HG03095 (cell line): ENCODE measurements at regions not wholly inside any gene's neighbourhood (a gene's known extent, or its start where the extent isn't known, plus 50 kb on each side); places are given as distances from the start of the nearest gene placed in this dataset.

ENCODE experiments used
- ATAC-seq: cut with Tn5 transposase; IDR thresholded peaks from one replicate; pipeline ENCODE4 v1.9.1; 2021; ENCODE audit warnings: moderate library complexity; ENCODE audit not compliant: unreplicated experiment

DNA sequence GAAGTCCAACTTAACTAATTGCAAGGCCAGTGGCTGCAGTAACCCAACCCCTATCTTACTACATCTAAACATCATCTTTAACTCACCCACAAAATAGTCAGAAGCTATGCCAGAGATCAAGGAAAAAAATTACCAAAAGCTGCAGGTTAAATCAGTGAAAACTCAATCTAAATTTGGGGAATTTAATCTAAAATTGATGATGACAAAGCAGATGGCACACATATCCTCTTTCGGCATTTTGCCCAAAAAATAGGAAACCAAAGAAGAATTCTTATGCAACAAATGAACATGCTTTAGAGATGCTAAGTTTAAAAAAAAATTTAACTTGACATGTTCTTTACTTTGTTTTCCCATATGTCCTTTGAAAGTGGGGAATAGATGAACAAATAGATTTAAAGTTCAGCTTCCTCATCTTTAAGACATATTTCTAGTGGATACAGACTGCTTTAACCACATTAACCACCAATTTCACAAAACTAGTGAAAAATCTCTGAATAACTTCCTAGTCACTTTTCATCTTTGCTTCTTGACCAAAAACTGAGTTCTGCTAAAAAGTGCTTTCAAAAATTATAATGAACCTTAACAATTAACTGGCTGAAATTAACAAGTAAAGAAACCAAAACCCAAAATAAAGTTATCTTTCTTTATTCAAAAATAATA, 74.3 kb upstream of the CCDC150 start:
- no peak for ATAC-seq

- no peak for ATAC-seq
Observed at GRCh38 chr2:196565982-196566381, 73.5 kb upstream of the CCDC150 start.

DNA sequence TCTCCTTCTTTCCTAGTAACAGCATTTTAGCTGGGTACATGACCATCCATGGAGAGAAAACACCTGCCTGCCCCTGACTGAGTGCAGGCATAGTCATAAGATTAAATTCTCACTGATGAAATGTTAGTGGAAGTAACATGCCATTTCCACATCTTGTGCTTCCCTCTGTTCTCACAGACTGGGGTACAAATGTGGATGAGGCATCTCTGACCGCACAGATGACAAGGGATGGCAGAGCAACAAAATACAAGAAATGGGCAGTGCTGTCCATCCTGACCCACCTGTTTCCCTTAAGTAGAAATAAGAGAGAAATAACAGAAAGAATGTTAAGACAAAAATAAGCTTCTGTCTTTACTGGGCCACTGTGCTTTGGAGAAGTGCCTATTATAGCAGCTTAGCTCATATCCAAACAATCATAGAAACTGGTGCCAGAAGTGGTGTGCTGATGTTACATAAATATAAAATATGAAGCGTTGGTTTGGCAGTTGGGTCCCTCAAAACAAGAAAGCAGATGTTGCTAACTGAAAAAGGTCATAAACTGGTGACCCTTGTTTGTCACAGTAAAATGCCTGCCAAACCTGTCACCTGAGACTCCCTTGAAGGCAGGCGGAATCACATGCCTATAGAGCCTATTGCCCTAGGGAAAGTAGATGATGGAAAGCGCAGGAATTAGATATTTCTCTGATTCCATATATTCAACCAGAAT, 72.4 kb upstream of the CCDC150 start:
- ATAC-seq = no peak

GRCh38 chr2:196568506-196568905, 71.0 kb upstream of the CCDC150 start:
- ATAC-seq = no peak

GRCh38 chr2:196584903-196585302, 54.6 kb upstream of the CCDC150 start:
- ATAC-seq = no peak

- no peak for ATAC-seq
Observed at GRCh38 chr2:196586511-196586991, 53.0 kb upstream of the CCDC150 start.

DNA sequence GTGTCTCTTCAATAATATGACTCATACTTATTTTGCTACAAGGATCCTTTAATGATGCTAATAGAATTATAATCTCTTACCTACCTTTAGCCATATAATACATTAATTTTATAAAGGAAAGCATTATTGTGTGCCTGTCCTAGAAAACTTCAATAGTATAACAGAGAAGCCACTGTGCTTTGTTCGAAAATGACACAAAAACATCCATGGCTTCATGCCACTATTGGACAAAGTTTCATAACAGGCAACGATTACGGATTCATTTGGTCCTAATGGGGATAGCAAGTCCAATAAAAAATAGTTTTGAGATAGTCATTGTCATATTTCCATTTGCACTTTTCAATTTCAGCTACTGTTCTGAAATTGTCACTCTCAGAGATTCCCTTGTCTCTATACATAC, 52.5 kb upstream of the CCDC150 start:
- ATAC-seq = no peak

- no peak for ATAC-seq
Observed at GRCh38 chr2:196587739-196588138, 51.8 kb upstream of the CCDC150 start.

DNA sequence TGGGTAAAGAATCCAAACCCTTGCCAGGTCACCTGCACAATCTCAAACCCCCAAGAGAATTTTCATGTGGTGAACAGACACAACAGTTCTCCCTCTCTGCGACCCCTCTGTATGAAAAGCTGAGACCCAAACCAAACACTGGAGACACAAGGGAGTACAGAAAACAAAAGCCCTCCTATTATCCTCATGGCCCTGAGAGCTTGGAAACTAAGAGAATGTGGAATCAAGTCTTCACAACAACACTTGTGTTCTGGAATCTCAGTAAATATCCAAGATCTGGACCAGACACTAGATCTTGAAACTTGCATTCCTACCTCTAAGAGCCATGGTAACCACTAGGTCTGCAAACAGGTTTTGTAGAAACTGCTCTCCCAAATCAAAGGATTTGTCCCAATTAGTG, 50.1 kb upstream of the CCDC150 start:
- no peak for ATAC-seq
